CD14-positive monocyte (primary cell): ENCODE measurements at regions not wholly inside any gene's neighbourhood (a gene's known extent, or its start where the extent isn't known, plus 50 kb on each side); places are given as distances from the start of the nearest gene placed in this dataset.
A peak's percentile ranks its signal among the peaks of the same experiment; 100 is the strongest.

Experiments
- DNase-seq, 3 donors: peaks; one replicate each; pipeline ENCODE4 v3.0.0-alpha.2; 2011 to 2022
- H2AFZ ChIP-seq: 2 replicates; pipeline ENCODE4 v1.6.0; 2012; ENCODE audit warnings: mild to moderate bottlenecking, low read depth, low read length, inconsistent platforms; ENCODE audit not compliant: insufficient read depth, poor library complexity, severe bottlenecking
- H3K27ac ChIP-seq, 2 donors: 1 replicate in 1 of 2; 2 replicates in 1 of 2; pipeline ENCODE4 v1.5.1; 2012 to 2013; ENCODE audit warnings: low read length in 2 of 2, control low read depth in 1 of 2, inconsistent platforms in 1 of 2, low read depth in 1 of 2, mild to moderate bottlenecking in 1 of 2
- H3K27me3 ChIP-seq, 2 donors: one replicate each; pipeline versions ENCODE4 v1.6.0 to v1.6.1; 2011 to 2013; ENCODE audit warnings: low read length in 2 of 2; ENCODE audit not compliant: control insufficient read depth in 2 of 2, insufficient read depth in 2 of 2
- H3K36me3 ChIP-seq, 2 donors: replicated peaks in 1 of 2; 1 replicate in 1 of 2; 2 replicates in 1 of 2; pipeline versions ENCODE4 v1.5.1 to v1.6.1; 2012 to 2013; ENCODE audit warnings: low read length in 2 of 2, control low read depth in 1 of 2, inconsistent platforms in 1 of 2, mild to moderate bottlenecking in 1 of 2; ENCODE audit not compliant: insufficient read depth in 2 of 2, control insufficient read depth in 1 of 2
- H3K4me1 ChIP-seq, 2 donors: 1 replicate in 1 of 2; 2 replicates in 1 of 2; pipeline versions ENCODE4 v1.5.1 to v1.6.1; 2012 to 2013; ENCODE audit warnings: low read length in 2 of 2, control low read depth in 1 of 2, inconsistent platforms in 1 of 2, mild to moderate bottlenecking in 1 of 2, moderate library complexity in 1 of 2; ENCODE audit not compliant: insufficient read depth in 2 of 2, control insufficient read depth in 1 of 2
- H3K4me2 ChIP-seq: replicated peaks from 2 replicates; pipeline ENCODE3; 2012; ENCODE audit warnings: low read length, moderate library complexity, mild to moderate bottlenecking; ENCODE audit not compliant: poor library complexity, severe bottlenecking; ENCODE audit errors: extremely low read depth
- H3K4me3 ChIP-seq, 3 experiments: fragments of 200-600 bp in 1 of 3; sonication (generic) in 1 of 3; replicated peaks in 1 of 3; 1 replicate in 2 of 3; 2 replicates in 1 of 3; pipeline ENCODE4 v1.5.1; 2011 to 2013; ENCODE audit warnings: low read length in 3 of 3, mild to moderate bottlenecking in 3 of 3, control low read depth in 2 of 3, low read depth in 2 of 3, inconsistent platforms in 1 of 3, moderate library complexity in 1 of 3
- H3K79me2 ChIP-seq: 2 replicates; pipeline ENCODE4 v1.6.0; 2012; ENCODE audit warnings: mild to moderate bottlenecking, control low read depth, inconsistent platforms, low read length, moderate library complexity; ENCODE audit not compliant: insufficient read depth
- H3K9ac ChIP-seq: 2 replicates; pipeline ENCODE4 v1.6.0; 2017; ENCODE audit warnings: low read length, mild to moderate bottlenecking; ENCODE audit not compliant: insufficient read depth, poor library complexity, severe bottlenecking
- H3K9me3 ChIP-seq, 2 donors: replicated peaks in 1 of 2; 1 replicate in 1 of 2; 2 replicates in 1 of 2; pipeline versions ENCODE4 v1.5.1 to v1.6.1; 2012 to 2013; ENCODE audit warnings: low read length in 2 of 2, control low read depth in 1 of 2; ENCODE audit not compliant: control insufficient read depth in 1 of 2, insufficient read depth in 1 of 2
- H4K20me1 ChIP-seq: 2 replicates; pipeline ENCODE4 v1.6.0; 2012; ENCODE audit warnings: mild to moderate bottlenecking, low read length, control low read depth, moderate library complexity; ENCODE audit not compliant: insufficient read depth
- H3K27ac Mint-ChIP-seq, 7 donors: one replicate each; pipeline ENCODE4 v1.8.0; 2020; ENCODE audit warnings: mild to moderate bottlenecking in 7 of 7, mixed read lengths in 7 of 7, moderate library complexity in 6 of 7, inconsistent platforms in 2 of 7
- H3K27me3 Mint-ChIP-seq, 3 donors: one replicate each; pipeline ENCODE4 v1.8.0; 2021 to 2022; ENCODE audit warnings: low read depth in 3 of 3, mild to moderate bottlenecking in 3 of 3, mixed read lengths in 3 of 3, moderate library complexity in 3 of 3, inconsistent platforms in 1 of 3
- H3K36me3 Mint-ChIP-seq, 2 donors: one replicate each; pipeline ENCODE4 v1.8.0; 2020; ENCODE audit warnings: mixed read lengths in 2 of 2, inconsistent platforms in 1 of 2, mild to moderate bottlenecking in 1 of 2
- H3K4me1 Mint-ChIP-seq: one replicate; pipeline ENCODE4 v1.8.0; 2020; ENCODE audit warnings: mild to moderate bottlenecking, mixed read lengths
- H3K4me3 Mint-ChIP-seq, 2 donors: one replicate each; pipeline ENCODE4 v1.8.0; 2020; ENCODE audit warnings: mild to moderate bottlenecking in 2 of 2, mixed read lengths in 2 of 2, moderate library complexity in 1 of 2
- H3K9me3 Mint-ChIP-seq, 7 donors: one replicate each; pipeline ENCODE4 v1.8.0; 2020 to 2022; ENCODE audit warnings: mixed read lengths in 7 of 7, mild to moderate bottlenecking in 6 of 7, moderate library complexity in 6 of 7, inconsistent platforms in 2 of 7
- WGBS: methylation state at CpG from one replicate; pipeline ENCODE4 v1.1.5; 2013; ENCODE audit warnings: missing lambda C conversion rate; ENCODE audit not compliant: insufficient coverage; 5-methylcytosine and 5-hydroxymethylcytosine counted together
- intact Hi-C, 2 donors: fragments of 100-400 bp; cut with micrococcal nuclease; formaldehyde crosslinking; loops; one replicate each; pipeline versions ENCODE4 v1.15.0 to v1.15.1; 2023
- TF ChIP-seq, protein P1 (sequence below): fragments of 200-600 bp; IDR thresholded peaks from one replicate; pipeline ENCODE4 v1.8.0; 2022; ENCODE audit warnings: antibody characterized with exemption, mild to moderate bottlenecking

DNA sequence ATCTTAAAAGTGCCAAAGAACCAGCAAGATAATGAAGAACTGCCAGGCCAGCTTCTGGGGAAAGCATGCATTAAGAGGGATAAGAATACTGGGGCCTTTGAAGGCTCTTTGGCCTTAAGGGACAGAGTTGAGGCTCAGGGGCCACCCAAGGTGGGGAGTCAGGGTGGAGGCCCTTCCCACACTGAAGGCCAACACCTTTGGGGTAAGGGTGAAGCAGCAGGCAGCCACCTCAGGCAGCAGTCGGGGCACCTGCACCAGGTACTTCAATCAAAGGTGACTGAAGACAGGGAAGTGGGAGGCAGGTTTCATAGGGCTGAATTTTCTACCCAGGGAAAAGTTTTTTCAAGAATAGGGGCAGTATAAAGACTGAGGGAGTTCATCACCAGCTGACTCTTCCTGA lies 87.7 kb upstream of the KLF13 start:
- Histone ChIP-seq H3K27me3 (no peaks in the 10 kb centered on the region), H3K4me1 (peaks cover 44 to 46% of the 10 kb centered on the region in 2 donors), H3K79me2 (no peaks in the 10 kb centered on the region), H3K27ac (peak overlapping the region in 1 of 2 donors; percentile 43), H3K4me3 (no peak overlapping the region), H4K20me1 (no peaks in the 10 kb centered on the region), H3K9me3 (no peaks in the 10 kb centered on the region), H2AFZ (peak overlapping the region; percentile 14), H3K36me3 (no peaks in the 10 kb centered on the region), H3K4me2 (no peak overlapping the region), H3K9ac (no peak overlapping the region)
- TF ChIP-seq, protein P1, sequence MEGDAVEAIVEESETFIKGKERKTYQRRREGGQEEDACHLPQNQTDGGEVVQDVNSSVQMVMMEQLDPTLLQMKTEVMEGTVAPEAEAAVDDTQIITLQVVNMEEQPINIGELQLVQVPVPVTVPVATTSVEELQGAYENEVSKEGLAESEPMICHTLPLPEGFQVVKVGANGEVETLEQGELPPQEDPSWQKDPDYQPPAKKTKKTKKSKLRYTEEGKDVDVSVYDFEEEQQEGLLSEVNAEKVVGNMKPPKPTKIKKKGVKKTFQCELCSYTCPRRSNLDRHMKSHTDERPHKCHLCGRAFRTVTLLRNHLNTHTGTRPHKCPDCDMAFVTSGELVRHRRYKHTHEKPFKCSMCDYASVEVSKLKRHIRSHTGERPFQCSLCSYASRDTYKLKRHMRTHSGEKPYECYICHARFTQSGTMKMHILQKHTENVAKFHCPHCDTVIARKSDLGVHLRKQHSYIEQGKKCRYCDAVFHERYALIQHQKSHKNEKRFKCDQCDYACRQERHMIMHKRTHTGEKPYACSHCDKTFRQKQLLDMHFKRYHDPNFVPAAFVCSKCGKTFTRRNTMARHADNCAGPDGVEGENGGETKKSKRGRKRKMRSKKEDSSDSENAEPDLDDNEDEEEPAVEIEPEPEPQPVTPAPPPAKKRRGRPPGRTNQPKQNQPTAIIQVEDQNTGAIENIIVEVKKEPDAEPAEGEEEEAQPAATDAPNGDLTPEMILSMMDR: no peak
- Mint-ChIP-seq H3K36me3 (peaks cover 0 to 2% of the 10 kb centered on the region in 2 donors), H3K9me3 (peaks cover 0 to 2% (median 0%) of the 10 kb centered on the region in 7 donors), H3K27ac (peak overlapping the region in 4 of 7 donors; percentile 37 to 80 (median 65)), H3K27me3 (peaks cover 0 to 3% (median 0%) of the 10 kb centered on the region in 3 donors), H3K4me1 (peaks cover 48% of the 10 kb centered on the region), H3K4me3 (no peak overlapping the region)
- intact Hi-C loops: no loop called here
- no peak for DNase-seq
- WGBS: no CpG with 5 or more reads among the region's 1 CpG

DNA sequence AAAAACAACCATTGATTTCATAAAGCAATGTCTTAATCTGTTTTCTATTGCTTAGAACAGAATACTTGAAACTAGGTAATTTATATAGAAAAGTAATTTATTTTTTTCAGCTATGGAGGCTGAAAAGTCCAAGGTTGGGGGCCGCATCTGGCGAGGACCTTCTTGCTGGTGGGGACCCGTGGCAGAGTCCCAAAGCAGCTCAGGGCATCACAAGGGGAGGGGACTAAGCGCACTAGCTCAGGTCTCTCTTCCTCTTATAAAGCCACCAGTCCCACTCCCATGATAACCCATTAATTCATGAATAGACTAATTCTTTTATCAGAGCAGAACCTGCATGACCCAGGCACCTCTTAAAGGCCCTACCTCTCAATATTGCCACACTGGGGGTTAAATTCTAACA lies 87.2 kb upstream of the KLF13 start:
- DNase-seq: no peak
- Mint-ChIP-seq H3K4me3 (peak overlapping the region in 1 of 2 donors; percentile 15), H3K36me3 (peaks cover 0 to 2% of the 10 kb centered on the region in 2 donors), H3K4me1 (peaks cover 47% of the 10 kb centered on the region), H3K9me3 (peaks cover 0 to 2% (median 0%) of the 10 kb centered on the region in 7 donors), H3K27me3 (peaks cover 0 to 3% (median 0%) of the 10 kb centered on the region in 3 donors), H3K27ac (peak overlapping the region in 2 of 7 donors; percentile 26 to 80)
- Histone ChIP-seq H3K27ac (peak overlapping the region; percentile 7 to 43), H3K4me2 (no peak overlapping the region), H4K20me1 (no peaks in the 10 kb centered on the region), H3K36me3 (no peaks in the 10 kb centered on the region), H3K4me1 (peaks cover 44 to 46% of the 10 kb centered on the region in 2 donors), H3K27me3 (no peaks in the 10 kb centered on the region), H3K9ac (no peak overlapping the region), H3K9me3 (no peaks in the 10 kb centered on the region), H2AFZ (peak overlapping the region; percentile 14), H3K79me2 (no peaks in the 10 kb centered on the region), H3K4me3 (no peak overlapping the region)
- TF ChIP-seq, protein P1: no peak
- intact Hi-C loops: no loop called here
- WGBS: 100% methylated on average over 2 of the region's 4 CpGs
